DMS114 treated with DMSO at 0.1 percent for 48 hours (cell line): ENCODE measurements at regions not wholly inside any gene's neighbourhood (a gene's known extent, or its start where the extent isn't known, plus 50 kb on each side); places are given as distances from the start of the nearest gene placed in this dataset.
"Not testable (repeated sequence)": the region's sequence is repeated elsewhere in the genome, so short reads cannot be mapped to it uniquely, and the experiment has no call there.

Experiments
- DNase-seq: peaks from one replicate; lab custom pipeline; 2025; ENCODE audit not compliant: unreplicated experiment; lab: John Stamatoyannopoulos, UW

- DNase-seq: no peak
These were observed 417.7 kb downstream of the TMEM121 start for GRCh38 chr14:105943973-105944602.

GRCh38 chr14:105944632-105945610 is 418.5 kb downstream of the TMEM121 start:
- DNase-seq: peak; percentile 56

- DNase-seq: no peak
These were observed 419.5 kb downstream of the TMEM121 start for GRCh38 chr14:105945896-105946295.

GRCh38 chr14:105947599-105947998 is 421.2 kb downstream of the TMEM121 start:
- DNase-seq: no peak

- DNase-seq: not testable (repeated sequence)
These were observed 422.6 kb downstream of the TMEM121 start for GRCh38 chr14:105948955-105949354.

GRCh38 chr14:105950364-105950892 is 424.0 kb downstream of the TMEM121 start:
- DNase-seq: not testable (repeated sequence)

GRCh38 chr14:105951399-105951798 is 425.0 kb downstream of the TMEM121 start:
- DNase-seq: no peak

GRCh38 chr14:105952222-105952621 is 425.8 kb downstream of the TMEM121 start:
- no peak for DNase-seq

- no peak for DNase-seq
These were observed 426.4 kb downstream of the TMEM121 start for GRCh38 chr14:105952826-105953225.

GRCh38 chr14:105961625-105962024 is 435.2 kb downstream of the TMEM121 start:
- not testable (repeated sequence) for DNase-seq

- no peak for DNase-seq
These were observed 436.1 kb downstream of the TMEM121 start for GRCh38 chr14:105962532-105962931.

GRCh38 chr14:105968291-105968690 is 441.9 kb downstream of the TMEM121 start:
- no peak for DNase-seq

- not testable (repeated sequence) for DNase-seq
These were observed 442.6 kb downstream of the TMEM121 start for GRCh38 chr14:105969026-105969425.

- DNase-seq: not testable (repeated sequence)
These were observed 444.4 kb downstream of the TMEM121 start for GRCh38 chr14:105970821-105971220.

GRCh38 chr14:105971593-105972500 is 445.5 kb downstream of the TMEM121 start:
- DNase-seq: no peak

GRCh38 chr14:105974902-105975301 is 448.5 kb downstream of the TMEM121 start:
- peak; percentile 66 for DNase-seq

- no peak for DNase-seq
These were observed 452.4 kb downstream of the TMEM121 start for GRCh38 chr14:105978618-105979295.

GRCh38 chr14:105979446-105979845 is 453.1 kb downstream of the TMEM121 start:
- DNase-seq: no peak

- no peak for DNase-seq
These were observed 453.8 kb downstream of the TMEM121 start for GRCh38 chr14:105980224-105980623.
